Lower leg skin (tissue), 4 donors: ENCODE measurements at regions not wholly inside any gene's neighbourhood (a gene's known extent, or its start where the extent isn't known, plus 50 kb on each side); places are given as distances from the start of the nearest gene placed in this dataset.
"Not testable (repeated sequence)": the region's sequence is repeated elsewhere in the genome, so short reads cannot be mapped to it uniquely, and the experiment has no call there.

Experiments used
- DNase-seq, 2 donors: peaks; one replicate each; pipeline ENCODE4 v3.0.0-alpha.2; 2019; ENCODE audit warnings: low spot score in 2 of 2
- H3K4me3 ChIP-seq: fragments of 200-600 bp; sonication (generic); 2 replicates; pipeline ENCODE4 v1.5.1; 2017; ENCODE audit warnings: mild to moderate bottlenecking, low read depth; ENCODE audit not compliant: poor library complexity, severe bottlenecking
- CTCF ChIP-seq, 3 donors: fragments of 450-650 bp; IDR thresholded peaks; one replicate each; pipeline ENCODE4 v1.5.1; 2016; ENCODE audit warnings: antibody characterized with exemption in 3 of 3, mild to moderate bottlenecking in 3 of 3, moderate library complexity in 2 of 3
- POLR2A ChIP-seq, 2 donors: fragments of 450-650 bp; IDR thresholded peaks; one replicate each; pipeline ENCODE4 v1.6.1; 2016 to 2017; ENCODE audit warnings: antibody characterized with exemption in 2 of 2, mild to moderate bottlenecking in 1 of 2, moderate library complexity in 1 of 2
- WGBS, 2 donors: methylation state at CpG; one replicate each; pipeline ENCODE4 v1.1.5; 2018; 5-methylcytosine and 5-hydroxymethylcytosine counted together
- intact Hi-C: fragments of 100-400 bp; cut with DNase I; formaldehyde crosslinking; loops from one replicate; pipeline ENCODE4 v1.15.0; 2023; ENCODE audit warnings: low total_unique reads

DNA sequence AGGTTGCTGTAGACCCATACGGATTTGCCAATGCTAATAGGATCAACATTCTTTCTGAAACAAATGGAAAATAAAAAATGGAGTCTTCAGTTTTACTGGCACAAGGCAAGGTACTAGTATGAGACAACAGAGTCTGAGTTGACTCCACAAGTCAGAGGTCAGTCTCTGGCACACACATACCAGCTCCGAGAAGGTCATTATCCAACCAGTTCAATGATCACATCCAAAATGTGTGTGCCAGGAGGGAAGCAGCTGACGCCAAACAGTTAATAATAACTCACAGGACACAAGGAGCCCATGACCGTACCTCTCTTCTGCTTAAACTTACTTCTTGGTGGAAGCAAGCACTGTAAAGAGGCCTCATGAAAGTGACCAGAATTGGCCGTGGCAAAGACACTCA is 528.6 kb downstream of the ZNF516 start:
- DNase-seq, result no peak
- TF ChIP-seq POLR2A (IDR thresholded peaks at IDR 0.05) (no peak), CTCF (IDR thresholded peaks at IDR 0.05) (no peak)
- intact Hi-C loops, result no loop called here
- WGBS, 2 donors, result 84 to 87% methylated on average over 5 of the region's 5 CpGs
- no peak overlapping the region for H3K4me3 ChIP-seq

- TF ChIP-seq CTCF (IDR thresholded peaks at IDR 0.05), result no peak
- no peak for TF ChIP-seq POLR2A (IDR thresholded peaks at IDR 0.05)
- intact Hi-C loops, result no loop called here
- WGBS, 2 donors, result 67 to 70% methylated on average over 7 of the region's 7 CpGs
- H3K4me3 ChIP-seq, result no peak overlapping the region
- no peak for DNase-seq
Measured at GRCh38 chr18:75962036-75962572, 532.9 kb downstream of the ZNF516 start.

- intact Hi-C loops, DNase-seq, H3K4me3 ChIP-seq: not testable (repeated sequence)
- WGBS, 2 donors, result 79 to 81% methylated on average over 4 of the region's 4 CpGs
Measured at GRCh38 chr18:75960356-75960755, 532.9 kb upstream of the SMIM21 start.

- no peak for TF ChIP-seq CTCF (IDR thresholded peaks at IDR 0.05)
- no peak for TF ChIP-seq POLR2A (IDR thresholded peaks at IDR 0.05)
- H3K4me3 ChIP-seq, result no peak overlapping the region
- intact Hi-C loops, result no loop called here
- no peak for DNase-seq
Measured at GRCh38 chr18:75959150-75959549, 531.6 kb upstream of the SMIM21 start.

DNA sequence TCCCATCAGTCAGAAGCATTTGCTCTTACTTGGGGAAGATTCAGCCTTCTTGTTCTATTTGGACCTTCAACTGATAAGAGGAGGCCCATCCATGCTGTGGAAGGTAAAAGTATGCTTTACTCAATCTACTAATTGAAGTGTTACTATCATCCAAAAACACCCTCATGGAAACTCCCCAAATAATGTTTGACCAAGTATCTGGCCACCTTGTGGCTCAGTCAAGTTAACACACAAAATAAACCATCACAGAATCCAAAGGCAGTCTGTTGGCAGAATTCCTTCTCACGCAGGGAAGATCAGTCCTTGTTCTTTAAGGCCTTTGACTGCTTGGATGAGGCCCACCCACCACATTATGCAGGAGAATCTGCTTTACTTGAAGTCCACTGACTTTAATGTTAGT is 531.2 kb upstream of the SMIM21 start:
- TF ChIP-seq CTCF (IDR thresholded peaks at IDR 0.05), result no peak
- no peak for TF ChIP-seq POLR2A (IDR thresholded peaks at IDR 0.05)
- no peak for DNase-seq
- 94 to 95% methylated on average over 1 of the region's 1 CpG for WGBS, 2 donors
- no peak overlapping the region for H3K4me3 ChIP-seq
- intact Hi-C loops, result no loop called here

GRCh38 chr18:75945265-75945933 is 517.9 kb upstream of the SMIM21 start:
- H3K4me3 ChIP-seq, result no peak overlapping the region
- no peak for DNase-seq
- intact Hi-C loops, result no loop called here
- 65 to 86% methylated on average over 5 of the region's 5 CpGs for WGBS, 2 donors
- TF ChIP-seq CTCF (IDR thresholded peaks at IDR 0.05) (no peak), POLR2A (IDR thresholded peaks at IDR 0.05) (no peak)
